Hepatocyte (in vitro differentiated cells): ENCODE measurements at regions not wholly inside any gene's neighbourhood (a gene's known extent, or its start where the extent isn't known, plus 50 kb on each side); places are given as distances from the start of the nearest gene placed in this dataset.

ENCODE experiments used
- CTCF ChIP-seq: fragments of 200-600 bp; sonication (generic); IDR thresholded peaks from 2 replicates; pipeline ENCODE4 v1.5.1; 2016; ENCODE audit warnings: antibody characterized with exemption, mild to moderate bottlenecking; ENCODE audit not compliant: poor library complexity
- EZH2phosphoT487 ChIP-seq: fragments of 200-600 bp; sonication (generic); IDR thresholded peaks from one replicate; pipeline ENCODE4 v1.6.1; 2018; ENCODE audit warnings: antibody characterized with exemption, mild to moderate bottlenecking, low read depth, moderate library complexity; ENCODE audit not compliant: unreplicated experiment, severe bottlenecking

- no peak for TF ChIP-seq CTCF
- TF ChIP-seq EZH2phosphoT487, result no peak
These were observed 385.6 kb downstream of the HLX start for GRCh38 chr1:221264848-221265247.
